ENCODE measurements at regions not wholly inside any gene's neighbourhood (a gene's known extent, or its start where the extent isn't known, plus 50 kb on each side); places are given as distances from the start of the nearest gene placed in this dataset.

- DNase-seq (ENCODE audit: extremely low read depth, low read depth): no peak
- no peak for TF ChIP-seq CTCF (IDR thresholded peaks at IDR 0.05; ENCODE audit: low read depth, low read length, missing control alignments)
Measured at GRCh38 chr3:187899246-187899645, 154.0 kb upstream of the BCL6 start.

GRCh38 chr3:187900993-187901755 is 155.9 kb upstream of the BCL6 start:
- no peak overlapping the region for H3K4me3 ChIP-seq (replicated peaks; ENCODE audit: low read depth, low read length)
- no peak for DNase-seq (ENCODE audit: extremely low read depth, low read depth)

More at GRCh38 chr3:187899246-187899645, 154.0 kb upstream of the BCL6 start:
- no peak overlapping the region for H3K4me3 ChIP-seq (replicated peaks; ENCODE audit: low read depth, low read length)

GRCh38 chr3:187902041-187902471 is 156.8 kb upstream of the BCL6 start:
- DNase-seq (ENCODE audit: extremely low read depth, low read depth): no peak
- H3K4me3 ChIP-seq (replicated peaks; ENCODE audit: low read depth, low read length): no peak overlapping the region
- TF ChIP-seq CTCF (IDR thresholded peaks at IDR 0.05; ENCODE audit: low read depth, low read length, missing control alignments): no peak

More at GRCh38 chr3:187900993-187901755, 155.9 kb upstream of the BCL6 start:
- no peak for TF ChIP-seq CTCF (IDR thresholded peaks at IDR 0.05; ENCODE audit: low read depth, low read length, missing control alignments)

- no peak for DNase-seq (ENCODE audit: extremely low read depth, low read depth)
- H3K4me3 ChIP-seq (replicated peaks; ENCODE audit: low read depth, low read length): no peak overlapping the region
- no peak for TF ChIP-seq CTCF (IDR thresholded peaks at IDR 0.05; ENCODE audit: low read depth, low read length, missing control alignments)
Measured at GRCh38 chr3:187902936-187903335, 157.7 kb upstream of the BCL6 start.

GRCh38 chr3:187903697-187904096 is 158.4 kb upstream of the BCL6 start:
- no peak overlapping the region for H3K4me3 ChIP-seq (replicated peaks; ENCODE audit: low read depth, low read length)
- TF ChIP-seq CTCF (IDR thresholded peaks at IDR 0.05; ENCODE audit: low read depth, low read length, missing control alignments): no peak
- DNase-seq (ENCODE audit: extremely low read depth, low read depth): no peak

GRCh38 chr3:187906416-187906815 is 161.1 kb upstream of the BCL6 start:
- H3K4me3 ChIP-seq (replicated peaks; ENCODE audit: low read depth, low read length): no peak overlapping the region
- DNase-seq (ENCODE audit: extremely low read depth, low read depth): no peak
- TF ChIP-seq CTCF (IDR thresholded peaks at IDR 0.05; ENCODE audit: low read depth, low read length, missing control alignments): no peak
